Aorta (tissue), 5 donors: ENCODE measurements at regions not wholly inside any gene's neighbourhood (a gene's known extent, or its start where the extent isn't known, plus 50 kb on each side); places are given as distances from the start of the nearest gene placed in this dataset.
"Not testable (repeated sequence)": the region's sequence is repeated elsewhere in the genome, so short reads cannot be mapped to it uniquely, and the experiment has no call there.

Source experiments
- ATAC-seq: fragments of 200-7000 bp; cut with Tn5 transposase; one replicate; pipeline ENCODE4 v1.9.1; 2022; ENCODE audit warnings: moderate library complexity; ENCODE audit not compliant: low FRiP score
- DNase-seq, 2 donors: peaks; one replicate each; pipeline ENCODE4 v3.0.0-alpha.2; 2020
- H3K27ac ChIP-seq, 2 donors: one replicate each; pipeline ENCODE4 v1.5.1; 2013; ENCODE audit warnings: low read length in 2 of 2, mild to moderate bottlenecking in 2 of 2, moderate library complexity in 2 of 2, control low read depth in 1 of 2, inconsistent platforms in 1 of 2, low read depth in 1 of 2
- H3K27me3 ChIP-seq, 2 donors: one replicate each; pipeline ENCODE4 v1.6.1; 2013; ENCODE audit warnings: control low read depth in 1 of 2, low read length in 1 of 2, mild to moderate bottlenecking in 1 of 2, moderate library complexity in 1 of 2; ENCODE audit not compliant: insufficient read depth in 2 of 2, control insufficient read depth in 1 of 2
- H3K36me3 ChIP-seq, 2 donors: one replicate each; pipeline ENCODE4 v1.6.1; 2013; ENCODE audit warnings: control low read depth in 1 of 2, low read length in 1 of 2, mild to moderate bottlenecking in 1 of 2; ENCODE audit not compliant: insufficient read depth in 2 of 2, control insufficient read depth in 1 of 2
- H3K4me1 ChIP-seq, 2 donors: one replicate each; pipeline ENCODE4 v1.6.1; 2013; ENCODE audit warnings: low read length in 2 of 2, control low read depth in 1 of 2, mild to moderate bottlenecking in 1 of 2, moderate library complexity in 1 of 2; ENCODE audit not compliant: insufficient read depth in 2 of 2, control insufficient read depth in 1 of 2
- H3K4me3 ChIP-seq, 2 donors: one replicate each; pipeline ENCODE4 v1.5.1; 2013; ENCODE audit warnings: low read length in 2 of 2, control low read depth in 1 of 2, mild to moderate bottlenecking in 1 of 2
- H3K9me3 ChIP-seq: one replicate; pipeline ENCODE4 v1.6.1; 2013; ENCODE audit warnings: mild to moderate bottlenecking, low read length; ENCODE audit not compliant: control insufficient read depth
- whole genome bisulfite sequencing, 2 donors: extraction: QIAGEN DNeasy Blood & Tissue Kit; methylation state at CpG; one replicate each; pipeline ENCODE4 v1.1.7; 2013; 5-methylcytosine and 5-hydroxymethylcytosine counted together
- intact Hi-C, 2 donors: fragments of 100-400 bp; cut with DNase I; formaldehyde crosslinking; loops; one replicate each; pipeline versions ENCODE4 v1.14.2 to v1.15.0; 2022
- donor health status: healthy with polysubstance abuse.
- donor health status: Bipolar disorder and iron deficiency.
- donor health status: DM: no; HTN: no; CAD: no.
- donor health status: DM: no; HTN: no; CAD: no.
- donor health status: DM: yes; HTN: yes; CAD: no.

DNA sequence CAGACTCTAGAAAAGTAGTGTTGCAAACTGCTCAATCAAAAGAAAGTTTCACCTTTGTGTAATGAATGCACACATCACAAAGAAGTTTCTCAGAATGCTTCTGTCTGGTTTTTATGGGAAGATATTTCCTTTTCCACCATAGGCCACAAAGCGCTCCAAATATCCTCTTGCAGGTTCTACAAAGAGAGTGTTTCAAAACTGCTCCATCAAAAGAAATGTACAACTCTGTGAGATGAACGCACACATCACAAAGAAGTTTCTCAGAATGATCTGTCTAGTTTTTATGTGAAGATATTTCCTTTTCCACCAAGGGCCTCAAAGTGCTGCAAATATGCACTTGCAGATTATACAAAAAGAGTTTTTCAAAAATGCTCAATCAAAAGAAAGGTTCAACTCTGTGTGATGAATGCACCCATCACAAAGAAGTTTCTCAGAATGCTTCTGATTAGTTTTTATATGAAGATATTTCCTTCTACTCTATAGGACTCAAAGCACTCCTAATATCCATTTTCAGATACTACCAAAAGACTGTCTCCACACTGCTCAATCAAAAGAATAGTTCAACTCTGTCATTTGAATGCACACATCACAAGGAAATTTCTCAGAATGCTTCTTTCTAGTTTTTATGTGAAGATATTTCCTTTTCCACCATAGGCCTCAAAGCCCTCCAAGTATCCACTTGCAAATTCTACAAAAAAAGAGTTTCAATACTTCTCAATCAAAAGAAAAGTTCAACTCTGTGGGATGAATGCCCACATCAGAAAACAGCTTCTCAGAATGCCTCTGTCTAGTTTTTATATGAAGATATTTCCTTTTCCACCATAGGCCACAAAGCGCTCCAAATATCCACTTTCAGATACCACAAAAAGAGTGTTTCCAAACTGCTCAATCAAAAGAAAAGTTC, 1371.9 kb upstream of the DEFB115 start:
- H3K27me3 ChIP-seq, H3K9me3 ChIP-seq, intact Hi-C loops, H3K36me3 ChIP-seq, H3K27ac ChIP-seq, DNase-seq, H3K4me3 ChIP-seq, H3K4me1 ChIP-seq: not testable (repeated sequence)
- ATAC-seq: peak; percentile 86
- 45 to 56% methylated on average over 2 of the region's 3 CpGs for WGBS, 2 donors

- intact Hi-C loops: loop anchor here in 1 of 2 donors (2.0 kb wide), 1 partner anchor 685 kb away; no protein-coding TSS in a partner anchor
- not testable (repeated sequence) for ATAC-seq, H3K27ac ChIP-seq, DNase-seq, H3K9me3 ChIP-seq, H3K27me3 ChIP-seq, H3K36me3 ChIP-seq, H3K4me3 ChIP-seq, H3K4me1 ChIP-seq
- 84 to 87% methylated on average over 5 of the region's 5 CpGs for WGBS, 2 donors
Observed at GRCh38 chr20:29891555-29891954, 1365.9 kb upstream of the DEFB115 start.
